ENCODE measurements at regions not wholly inside any gene's neighbourhood (a gene's known extent, or its start where the extent isn't known, plus 50 kb on each side); places are given as distances from the start of the nearest gene placed in this dataset.

GRCh38 chr11:69954756-69955155 is 123.4 kb upstream of the ANO1 start:
- no peak for DNase-seq

GRCh38 chr11:69956669-69957190 is 121.4 kb upstream of the ANO1 start:
- DNase-seq, result no peak

DNA sequence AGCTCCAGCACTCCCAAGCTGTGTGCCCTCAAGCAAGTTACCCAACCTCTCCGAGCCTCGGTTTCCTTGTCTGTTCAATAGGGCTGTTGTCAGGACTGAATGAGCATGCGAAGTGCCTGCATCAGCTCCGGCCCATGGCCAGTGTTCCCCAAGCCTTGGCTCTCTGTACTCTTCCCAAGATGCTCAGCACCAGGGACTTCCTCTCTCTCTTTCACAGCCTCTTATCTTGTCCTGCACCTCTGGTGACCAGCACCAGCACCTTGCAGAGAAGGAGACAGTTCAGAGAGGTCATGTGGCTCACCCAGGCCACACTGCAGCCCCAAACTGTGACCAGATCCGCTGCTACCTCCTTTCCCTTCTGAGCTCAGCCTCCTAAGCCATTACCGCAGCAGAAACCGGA is 120.3 kb upstream of the ANO1 start:
- DNase-seq, result no peak

- DNase-seq, result no peak
Measured at GRCh38 chr11:69958308-69958707, 119.8 kb upstream of the ANO1 start.

DNA sequence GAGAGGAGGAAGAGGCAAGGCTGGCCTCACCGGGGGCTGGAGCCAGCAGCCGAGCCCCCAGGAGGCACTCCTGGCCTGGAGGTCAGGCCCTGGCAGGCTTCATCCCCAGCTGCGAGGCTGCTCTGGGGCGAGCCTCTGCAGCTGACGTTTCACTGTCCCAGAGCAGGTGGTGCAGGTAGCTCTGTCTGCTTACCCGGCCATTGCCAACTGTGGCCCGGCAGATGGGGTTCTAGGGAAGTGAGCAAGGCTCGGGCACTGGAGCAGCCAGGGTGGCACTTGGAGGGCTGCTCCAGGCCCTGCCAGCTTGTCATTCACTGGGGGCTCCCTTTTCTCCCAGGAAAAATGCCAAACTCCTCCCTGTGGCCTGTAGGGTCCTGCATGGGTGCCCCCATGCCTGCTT is 118.7 kb upstream of the ANO1 start:
- no peak for DNase-seq

DNA sequence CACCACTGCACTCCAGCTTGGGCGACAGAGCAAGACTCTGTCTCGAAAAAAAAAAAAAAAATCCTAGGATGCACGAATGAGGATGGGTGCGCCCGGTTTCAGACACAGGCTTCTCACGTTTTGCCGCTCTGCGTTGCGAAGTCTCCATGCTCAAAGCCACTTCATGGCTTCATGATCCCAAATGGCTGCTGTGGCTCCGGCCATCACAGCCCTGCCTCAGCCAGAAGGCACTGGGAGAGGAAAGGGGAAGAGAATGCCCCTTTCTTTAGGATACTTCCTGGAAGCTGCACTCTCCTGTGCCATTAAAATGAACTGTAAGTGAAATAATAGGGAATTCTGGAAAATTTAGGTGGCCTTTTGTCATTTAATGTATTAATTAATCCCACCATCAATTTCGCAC is 116.4 kb upstream of the ANO1 start:
- DNase-seq, result no peak

DNA sequence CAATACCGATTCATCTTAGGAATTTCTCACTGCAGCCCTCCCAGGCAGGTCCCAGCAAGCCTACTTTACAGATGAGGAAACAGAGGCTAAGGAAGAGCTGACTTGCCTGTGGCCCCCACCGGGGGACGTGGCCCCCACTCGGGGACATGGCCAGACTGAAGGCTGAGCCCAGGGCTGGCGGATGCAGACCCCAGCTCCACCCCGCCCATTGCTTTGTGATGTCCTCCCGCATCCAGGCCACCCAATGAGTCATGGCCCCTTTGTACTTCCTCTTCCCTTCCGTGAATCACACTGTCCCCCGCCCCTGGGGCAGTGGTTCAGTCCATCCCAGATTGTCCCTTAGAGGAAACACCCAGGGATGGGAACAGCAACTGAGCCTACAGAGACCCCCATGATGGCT is 116.0 kb upstream of the ANO1 start:
- no peak for DNase-seq

GRCh38 chr11:69963533-69964246 is 114.4 kb upstream of the ANO1 start:
- no peak for DNase-seq

DNA sequence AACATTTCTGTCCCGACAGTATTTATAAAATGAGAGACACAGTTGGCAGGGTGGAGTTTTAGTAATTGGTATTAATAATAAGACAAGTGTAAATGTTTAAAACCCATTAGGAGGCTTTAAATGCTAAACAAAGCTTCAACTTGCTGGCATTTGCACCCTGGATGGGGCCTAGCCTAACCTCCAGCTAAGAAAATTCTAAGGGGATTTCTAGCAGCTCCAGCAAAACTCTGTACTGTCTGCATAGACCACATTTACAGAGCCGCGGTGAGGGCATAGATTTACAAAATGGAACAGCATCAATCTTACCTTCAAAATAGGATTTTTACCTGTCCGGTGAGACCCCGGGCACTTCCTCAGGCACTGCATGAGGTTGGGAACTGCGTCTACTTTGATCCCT is 113.9 kb upstream of the ANO1 start:
- no peak for DNase-seq

GRCh38 chr11:69965821-69966582 is 112.1 kb upstream of the ANO1 start:
- DNase-seq, result no peak

DNA sequence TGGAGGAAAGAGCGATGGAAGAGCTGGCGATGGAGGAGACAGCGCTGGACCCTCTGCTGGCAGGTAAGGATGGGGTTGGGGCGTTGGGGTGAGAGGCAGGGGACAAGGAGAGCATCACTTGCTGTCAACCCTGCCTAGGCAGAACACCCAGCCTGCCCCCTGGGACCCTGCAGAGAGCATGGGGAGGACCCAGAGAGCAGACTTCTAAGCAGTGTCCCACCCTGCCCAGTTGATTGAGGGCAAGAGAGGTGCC is 111.6 kb upstream of the ANO1 start:
- no peak for DNase-seq

DNA sequence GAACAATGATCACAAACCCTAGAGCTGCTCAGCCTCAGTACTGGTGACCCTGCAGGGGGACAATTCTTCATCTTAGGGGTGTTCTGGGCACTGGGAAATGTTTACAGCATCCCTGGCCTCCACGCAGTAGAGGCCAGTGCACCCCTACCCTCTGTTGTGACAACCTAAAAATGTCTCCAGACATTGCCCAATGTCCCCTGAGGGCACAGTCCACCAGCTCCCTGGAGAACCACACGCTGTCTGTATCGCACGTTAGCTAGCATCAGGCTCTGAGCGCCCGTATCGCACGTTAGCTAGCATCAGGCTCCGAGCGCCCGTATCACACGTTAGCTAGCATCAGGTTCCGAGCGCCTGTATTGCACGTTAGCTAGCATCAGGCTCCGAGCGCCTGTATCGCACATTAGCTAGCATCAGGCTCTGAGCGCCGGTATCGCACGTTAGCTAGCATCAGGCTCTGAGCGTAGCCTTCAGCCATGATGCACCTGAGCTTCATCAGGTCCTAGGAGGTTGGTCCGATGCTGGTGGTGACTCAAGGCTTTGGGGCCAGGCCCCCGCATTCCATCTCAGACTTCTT is 111.1 kb upstream of the ANO1 start:
- no peak for DNase-seq

GRCh38 chr11:69967484-69967883 is 110.6 kb upstream of the ANO1 start:
- no peak for DNase-seq

- DNase-seq, result no peak
Measured at GRCh38 chr11:69968396-69969347, 109.4 kb upstream of the ANO1 start.

GRCh38 chr11:69969890-69970784 is 108.0 kb upstream of the ANO1 start:
- DNase-seq, result no peak

GRCh38 chr11:69970785-69971535 is 107.2 kb upstream of the ANO1 start:
- DNase-seq, result no peak

DNA sequence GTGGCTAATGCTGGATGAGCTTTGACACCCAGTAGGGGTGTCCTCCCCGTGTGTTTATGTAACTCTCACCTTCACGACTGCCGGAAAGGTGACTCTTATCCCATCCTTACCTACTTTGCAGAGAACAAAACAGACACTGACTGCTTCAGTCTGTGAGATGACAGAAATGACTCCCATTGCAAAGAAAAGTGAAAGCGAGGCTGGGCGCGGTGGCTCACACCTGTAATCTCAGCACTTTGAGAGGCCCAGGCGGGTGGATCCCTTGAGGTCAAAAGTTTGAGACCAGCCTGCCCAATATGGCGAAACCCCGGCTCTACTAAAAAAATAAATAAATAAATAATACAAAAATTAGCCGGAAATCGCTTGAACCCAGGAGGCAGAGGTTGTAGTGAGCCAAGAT is 106.4 kb upstream of the ANO1 start:
- DNase-seq, result no peak

DNA sequence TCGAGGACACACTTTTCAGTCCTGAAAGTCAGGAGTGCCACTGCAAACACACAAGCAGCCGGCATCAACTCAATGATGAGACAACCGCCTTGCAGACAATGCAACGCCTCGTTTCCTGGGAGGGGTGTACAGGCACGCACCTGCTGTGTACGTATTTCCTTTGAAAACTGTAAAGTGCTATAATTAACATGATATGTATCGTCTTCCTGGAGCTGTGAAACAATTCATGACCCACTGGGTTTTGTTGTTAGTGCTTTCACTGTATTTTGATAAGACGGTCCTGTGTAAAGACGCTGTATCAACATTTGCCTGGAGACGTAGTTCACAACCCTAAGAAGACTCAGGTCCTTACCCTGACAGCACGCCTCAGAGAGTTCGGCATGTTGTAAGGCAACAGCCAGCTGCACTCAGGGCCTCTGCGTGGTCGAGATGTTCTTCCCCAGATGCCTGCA is 105.7 kb upstream of the ANO1 start:
- no peak for DNase-seq

GRCh38 chr11:69974528-69974927 is 103.6 kb upstream of the ANO1 start:
- DNase-seq, result no peak

- no peak for DNase-seq
Measured at GRCh38 chr11:69975822-69976221, 102.3 kb upstream of the ANO1 start.

- DNase-seq, result no peak
Measured at GRCh38 chr11:69976794-69977193, 101.3 kb upstream of the ANO1 start.

Data from NCI-H1048 (cell line).